ENCODE measurements at regions not wholly inside any gene's neighbourhood (a gene's known extent, or its start where the extent isn't known, plus 50 kb on each side); places are given as distances from the start of the nearest gene placed in this dataset.

- Histone ChIP-seq H3K4me3 (ENCODE audit: control insufficient read depth in 1 of 2, extremely low read depth in 1 of 2, low read length in 1 of 2) (no peak overlapping the region), H3K4me1 (ENCODE audit: control insufficient read depth in 1 of 2, extremely low read depth in 1 of 2, insufficient read depth in 2 of 2, low read length in 2 of 2) (no peaks in the 10 kb centered on the region), H3K9me3 (no peaks in the 10 kb centered on the region), H3K27ac (ENCODE audit: low read length) (no peak overlapping the region), H3K36me3 (ENCODE audit: control insufficient read depth in 2 of 2, extremely low read depth in 1 of 2, insufficient read depth in 1 of 2, low read length in 1 of 2) (no peaks in the 10 kb centered on the region), H3K27me3 (replicated peaks in 1 of 2; ENCODE audit: control insufficient read depth in 2 of 2, extremely low read depth in 1 of 2, insufficient read depth in 2 of 2, low read length in 1 of 2) (no peaks in the 10 kb centered on the region)
- ChIA-PET POLR2A (no interaction called here), CTCF (no interaction called here)
- DNase-seq (no peak), ATAC-seq (replicated peaks in 1 of 4) (no peak)
- H3K36me3 Mint-ChIP-seq, result no peaks in the 10 kb centered on the region
- no peak overlapping the region for H3K27ac Mint-ChIP-seq
- WGBS (ENCODE audit: insufficient coverage), result 71% methylated on average over 1 of the region's 3 CpGs
- H3K9me3 Mint-ChIP-seq, result peaks cover 14 to 35% (median 26%) of the 10 kb centered on the region in 3 donors
- H3K27me3 Mint-ChIP-seq, result no peaks in the 10 kb centered on the region
- no peaks in the 10 kb centered on the region for H3K4me1 Mint-ChIP-seq
- H3K4me3 Mint-ChIP-seq, result no peak overlapping the region
These were observed 798.1 kb downstream of the KCNJ18 start for GRCh38 chr17:22490399-22490798.

GRCh38 chr17:22492331-22492730 is 800.0 kb downstream of the KCNJ18 start:
- H3K27ac Mint-ChIP-seq, result no peak overlapping the region
- no peak overlapping the region for H3K4me3 Mint-ChIP-seq
- H3K9me3 Mint-ChIP-seq, result peaks cover 8 to 31% (median 21%) of the 10 kb centered on the region in 3 donors
- no peaks in the 10 kb centered on the region for H3K4me1 Mint-ChIP-seq
- H3K9me3 ChIP-seq, result no peaks in the 10 kb centered on the region
- CTCF ChIA-PET, result no interaction called here
- POLR2A ChIA-PET, result no interaction called here
- H3K4me3 ChIP-seq (ENCODE audit: control insufficient read depth in 1 of 2, extremely low read depth in 1 of 2, low read length in 1 of 2), result no peak overlapping the region
- ATAC-seq (replicated peaks in 1 of 4), result no peak
- no peaks in the 10 kb centered on the region for H3K4me1 ChIP-seq (ENCODE audit: control insufficient read depth in 1 of 2, extremely low read depth in 1 of 2, insufficient read depth in 2 of 2, low read length in 2 of 2)
- H3K36me3 Mint-ChIP-seq, result no peaks in the 10 kb centered on the region
- H3K36me3 ChIP-seq (ENCODE audit: control insufficient read depth in 2 of 2, extremely low read depth in 1 of 2, insufficient read depth in 1 of 2, low read length in 1 of 2), result no peaks in the 10 kb centered on the region
- no peaks in the 10 kb centered on the region for H3K27me3 Mint-ChIP-seq
- no peaks in the 10 kb centered on the region for H3K27me3 ChIP-seq (replicated peaks in 1 of 2; ENCODE audit: control insufficient read depth in 2 of 2, extremely low read depth in 1 of 2, insufficient read depth in 2 of 2, low read length in 1 of 2)
- no peak overlapping the region for H3K27ac ChIP-seq (ENCODE audit: low read length)
- no peak for DNase-seq
- no CpG with 5 or more reads among the region's 4 CpGs for WGBS (ENCODE audit: insufficient coverage)

- ChIA-PET POLR2A (no interaction called here), CTCF (no interaction called here)
- Mint-ChIP-seq H3K27me3 (no peaks in the 10 kb centered on the region), H3K36me3 (no peaks in the 10 kb centered on the region), H3K4me3 (no peak overlapping the region), H3K27ac (no peak overlapping the region), H3K4me1 (no peaks in the 10 kb centered on the region), H3K9me3 (peaks cover 22 to 36% (median 23%) of the 10 kb centered on the region in 3 donors)
- H3K4me3 ChIP-seq (ENCODE audit: control insufficient read depth in 1 of 2, extremely low read depth in 1 of 2, low read length in 1 of 2), result no peak overlapping the region
- WGBS (ENCODE audit: insufficient coverage), result no CpG with 5 or more reads among the region's 5 CpGs
- H3K36me3 ChIP-seq (ENCODE audit: control insufficient read depth in 2 of 2, extremely low read depth in 1 of 2, insufficient read depth in 1 of 2, low read length in 1 of 2), result no peaks in the 10 kb centered on the region
- DNase-seq (no peak), ATAC-seq (replicated peaks in 1 of 4) (no peak)
- no peaks in the 10 kb centered on the region for H3K27me3 ChIP-seq (replicated peaks in 1 of 2; ENCODE audit: control insufficient read depth in 2 of 2, extremely low read depth in 1 of 2, insufficient read depth in 2 of 2, low read length in 1 of 2)
- H3K4me1 ChIP-seq (ENCODE audit: control insufficient read depth in 1 of 2, extremely low read depth in 1 of 2, insufficient read depth in 2 of 2, low read length in 2 of 2), result no peaks in the 10 kb centered on the region
- no peaks in the 10 kb centered on the region for H3K9me3 ChIP-seq
- no peak overlapping the region for H3K27ac ChIP-seq (ENCODE audit: low read length)
These were observed 804.1 kb downstream of the KCNJ18 start for GRCh38 chr17:22496450-22496849.

- H3K27me3 ChIP-seq (replicated peaks in 1 of 2; ENCODE audit: control insufficient read depth in 2 of 2, extremely low read depth in 1 of 2, insufficient read depth in 2 of 2, low read length in 1 of 2), result no peaks in the 10 kb centered on the region
- POLR2A ChIA-PET, result no interaction called here
- CTCF ChIA-PET, result no interaction called here
- H3K9me3 ChIP-seq, result no peaks in the 10 kb centered on the region
- Mint-ChIP-seq H3K27ac (no peak overlapping the region), H3K27me3 (no peaks in the 10 kb centered on the region), H3K4me3 (no peak overlapping the region), H3K9me3 (peaks cover 8 to 25% (median 19%) of the 10 kb centered on the region in 3 donors), H3K36me3 (no peaks in the 10 kb centered on the region), H3K4me1 (no peaks in the 10 kb centered on the region)
- no peak overlapping the region for H3K27ac ChIP-seq (ENCODE audit: low read length)
- no peak overlapping the region for H3K4me3 ChIP-seq (ENCODE audit: control insufficient read depth in 1 of 2, extremely low read depth in 1 of 2, low read length in 1 of 2)
- DNase-seq (no peak), ATAC-seq (replicated peaks in 1 of 4) (no peak)
- WGBS (ENCODE audit: insufficient coverage), result 68% methylated on average over 4 of the region's 5 CpGs
- H3K36me3 ChIP-seq (ENCODE audit: control insufficient read depth in 2 of 2, extremely low read depth in 1 of 2, insufficient read depth in 1 of 2, low read length in 1 of 2), result no peaks in the 10 kb centered on the region
- no peaks in the 10 kb centered on the region for H3K4me1 ChIP-seq (ENCODE audit: control insufficient read depth in 1 of 2, extremely low read depth in 1 of 2, insufficient read depth in 2 of 2, low read length in 2 of 2)
These were observed 811.1 kb downstream of the KCNJ18 start for GRCh38 chr17:22503322-22503899.

- 85% methylated on average over 7 of the region's 10 CpGs for WGBS (ENCODE audit: insufficient coverage)
- no peak overlapping the region for H3K4me3 Mint-ChIP-seq
These were observed 813.3 kb downstream of the KCNJ18 start for GRCh38 chr17:22505660-22506059.

GRCh38 chr17:22506231-22506630 is 813.9 kb downstream of the KCNJ18 start:
- H3K36me3 ChIP-seq (ENCODE audit: control insufficient read depth in 2 of 2, extremely low read depth in 1 of 2, insufficient read depth in 1 of 2, low read length in 1 of 2), result no peaks in the 10 kb centered on the region
- no peaks in the 10 kb centered on the region for H3K27me3 ChIP-seq (replicated peaks in 1 of 2; ENCODE audit: control insufficient read depth in 2 of 2, extremely low read depth in 1 of 2, insufficient read depth in 2 of 2, low read length in 1 of 2)
- WGBS (ENCODE audit: insufficient coverage), result 85% methylated on average over 10 of the region's 23 CpGs
- peaks cover 9 to 16% (median 10%) of the 10 kb centered on the region in 3 donors for H3K9me3 Mint-ChIP-seq
- no peaks in the 10 kb centered on the region for H3K36me3 Mint-ChIP-seq
- no peaks in the 10 kb centered on the region for H3K27me3 Mint-ChIP-seq
- no peaks in the 10 kb centered on the region for H3K4me1 Mint-ChIP-seq
- DNase-seq, result no peak
- ChIA-PET CTCF (no interaction called here), POLR2A (no interaction called here)
- no peak overlapping the region for H3K4me3 ChIP-seq (ENCODE audit: control insufficient read depth in 1 of 2, extremely low read depth in 1 of 2, low read length in 1 of 2)
- no peaks in the 10 kb centered on the region for H3K9me3 ChIP-seq
- no peak for ATAC-seq (replicated peaks in 1 of 4)
- no peak overlapping the region for H3K4me3 Mint-ChIP-seq
- no peak overlapping the region for H3K27ac ChIP-seq (ENCODE audit: low read length)
- no peaks in the 10 kb centered on the region for H3K4me1 ChIP-seq (ENCODE audit: control insufficient read depth in 1 of 2, extremely low read depth in 1 of 2, insufficient read depth in 2 of 2, low read length in 2 of 2)
- no peak overlapping the region for H3K27ac Mint-ChIP-seq

More at GRCh38 chr17:22505660-22506059, 813.3 kb downstream of the KCNJ18 start:
- H3K27me3 ChIP-seq (replicated peaks in 1 of 2; ENCODE audit: control insufficient read depth in 2 of 2, extremely low read depth in 1 of 2, insufficient read depth in 2 of 2, low read length in 1 of 2), result no peaks in the 10 kb centered on the region
- H3K4me3 ChIP-seq (ENCODE audit: control insufficient read depth in 1 of 2, extremely low read depth in 1 of 2, low read length in 1 of 2), result no peak overlapping the region
- DNase-seq (no peak), ATAC-seq (replicated peaks in 1 of 4) (no peak)
- ChIA-PET CTCF (no interaction called here), POLR2A (no interaction called here)
- H3K27ac ChIP-seq (ENCODE audit: low read length), result no peak overlapping the region
- H3K36me3 Mint-ChIP-seq, result no peaks in the 10 kb centered on the region
- no peaks in the 10 kb centered on the region for H3K9me3 ChIP-seq
- no peaks in the 10 kb centered on the region for H3K36me3 ChIP-seq (ENCODE audit: control insufficient read depth in 2 of 2, extremely low read depth in 1 of 2, insufficient read depth in 1 of 2, low read length in 1 of 2)
- no peak overlapping the region for H3K27ac Mint-ChIP-seq
- H3K27me3 Mint-ChIP-seq, result no peaks in the 10 kb centered on the region
- no peaks in the 10 kb centered on the region for H3K4me1 ChIP-seq (ENCODE audit: control insufficient read depth in 1 of 2, extremely low read depth in 1 of 2, insufficient read depth in 2 of 2, low read length in 2 of 2)
- peaks cover 8 to 11% (median 10%) of the 10 kb centered on the region in 3 donors for H3K9me3 Mint-ChIP-seq
- no peaks in the 10 kb centered on the region for H3K4me1 Mint-ChIP-seq

GRCh38 chr17:22506861-22507260 is 814.5 kb downstream of the KCNJ18 start:
- Histone ChIP-seq H3K36me3 (ENCODE audit: control insufficient read depth in 2 of 2, extremely low read depth in 1 of 2, insufficient read depth in 1 of 2, low read length in 1 of 2) (no peaks in the 10 kb centered on the region), H3K9me3 (no peaks in the 10 kb centered on the region), H3K4me3 (ENCODE audit: control insufficient read depth in 1 of 2, extremely low read depth in 1 of 2, low read length in 1 of 2) (no peak overlapping the region), H3K27me3 (replicated peaks in 1 of 2; ENCODE audit: control insufficient read depth in 2 of 2, extremely low read depth in 1 of 2, insufficient read depth in 2 of 2, low read length in 1 of 2) (no peaks in the 10 kb centered on the region), H3K27ac (ENCODE audit: low read length) (no peak overlapping the region), H3K4me1 (ENCODE audit: control insufficient read depth in 1 of 2, extremely low read depth in 1 of 2, insufficient read depth in 2 of 2, low read length in 2 of 2) (no peaks in the 10 kb centered on the region)
- Mint-ChIP-seq H3K36me3 (no peaks in the 10 kb centered on the region), H3K4me1 (no peaks in the 10 kb centered on the region), H3K9me3 (peaks cover 4 to 10% (median 9%) of the 10 kb centered on the region in 3 donors), H3K27ac (no peak overlapping the region), H3K27me3 (no peaks in the 10 kb centered on the region), H3K4me3 (no peak overlapping the region)
- no peak for ATAC-seq (replicated peaks in 1 of 4)
- WGBS (ENCODE audit: insufficient coverage), result 63% methylated on average over 5 of the region's 7 CpGs
- ChIA-PET CTCF (no interaction called here), POLR2A (no interaction called here)
- no peak for DNase-seq
